CD4-positive, alpha-beta T cell treated with Interleukin-12 subunit alpha and Interleukin-12 subunit beta, for 1 hour (primary cell): ENCODE measurements at regions not wholly inside any gene's neighbourhood (a gene's known extent, or its start where the extent isn't known, plus 50 kb on each side); places are given as distances from the start of the nearest gene placed in this dataset.
A peak's percentile ranks its signal among the peaks of the same experiment; 100 is the strongest.

ENCODE experiments used
- DNase-seq: peaks from one replicate; pipeline ENCODE4 v3.0.0-alpha.2; 2020

GRCh38 chr6:168895102-168895812 lies 358.4 kb downstream of the THBS2 start:
- DNase-seq, result peak; percentile 80

- no peak for DNase-seq
These were observed 361.6 kb downstream of the THBS2 start for GRCh38 chr6:168892031-168892430.

- no peak for DNase-seq
These were observed 362.7 kb downstream of the THBS2 start for GRCh38 chr6:168890981-168891365.

- no peak for DNase-seq
These were observed 363.2 kb downstream of the THBS2 start for GRCh38 chr6:168890306-168890980.

- no peak for DNase-seq
These were observed 364.8 kb downstream of the THBS2 start for GRCh38 chr6:168888786-168889345.

- no peak for DNase-seq
These were observed 365.5 kb downstream of the THBS2 start for GRCh38 chr6:168888102-168888501.

- DNase-seq, result no peak
These were observed 366.0 kb downstream of the THBS2 start for GRCh38 chr6:168887621-168888020.

- no peak for DNase-seq
These were observed 366.7 kb downstream of the THBS2 start for GRCh38 chr6:168886964-168887363.

- DNase-seq, result no peak
These were observed 367.6 kb downstream of the THBS2 start for GRCh38 chr6:168885751-168886742.

- no peak for DNase-seq
These were observed 368.4 kb downstream of the THBS2 start for GRCh38 chr6:168885196-168885595.

GRCh38 chr6:168884646-168885086 lies 369.0 kb downstream of the THBS2 start:
- DNase-seq, result peak; percentile 76

GRCh38 chr6:168884050-168884645 lies 369.5 kb downstream of the THBS2 start:
- DNase-seq, result no peak

GRCh38 chr6:168883410-168884049 lies 370.1 kb downstream of the THBS2 start:
- DNase-seq, result no peak

- no peak for DNase-seq
These were observed 373.4 kb downstream of the THBS2 start for GRCh38 chr6:168880271-168880670.

- peak; percentile 31 for DNase-seq
These were observed 375.8 kb downstream of the THBS2 start for GRCh38 chr6:168877821-168878282.

GRCh38 chr6:168876956-168877355 lies 376.7 kb downstream of the THBS2 start:
- DNase-seq, result no peak

GRCh38 chr6:168875811-168876576 lies 377.7 kb downstream of the THBS2 start:
- DNase-seq, result no peak

GRCh38 chr6:168874637-168875036 lies 379.0 kb downstream of the THBS2 start:
- no peak for DNase-seq

- no peak for DNase-seq
These were observed 380.1 kb downstream of the THBS2 start for GRCh38 chr6:168873278-168874190.
